IPS-18c (cell line): ENCODE measurements at regions not wholly inside any gene's neighbourhood (a gene's known extent, or its start where the extent isn't known, plus 50 kb on each side); places are given as distances from the start of the nearest gene placed in this dataset.

Experiments
- H3K4me3 ChIP-seq: 2 replicates; pipeline ENCODE4 v1.7.0; 2013; ENCODE audit warnings: low read depth, mild to moderate bottlenecking, low read length, moderate library complexity; ENCODE audit not compliant: insufficient read depth
- H3K9me3 ChIP-seq: one replicate; pipeline ENCODE4 v1.6.1; 2013; ENCODE audit warnings: mild to moderate bottlenecking, low read length, moderate library complexity; ENCODE audit not compliant: control insufficient read depth, insufficient read depth

DNA sequence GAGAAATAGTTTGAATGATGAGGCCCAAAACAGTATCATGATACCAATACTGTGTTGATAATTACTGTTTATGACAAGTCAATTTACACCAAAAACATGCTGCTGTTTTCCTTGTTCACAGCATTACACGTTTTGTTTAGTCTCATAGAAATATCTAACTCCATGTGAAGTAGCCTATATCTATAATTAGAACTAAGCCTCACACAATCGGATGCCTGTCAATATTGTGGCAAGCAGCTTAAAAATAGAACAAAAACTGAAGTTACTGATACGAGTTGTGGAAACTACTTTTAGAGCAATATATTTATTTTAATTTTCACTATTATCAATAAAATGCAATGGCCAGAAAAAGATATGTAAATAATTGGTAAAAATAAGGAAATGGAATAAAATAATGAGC, 470.8 kb downstream of the ZEB2 start:
- Histone ChIP-seq H3K4me3 (no peak overlapping the region), H3K9me3 (no peaks in the 10 kb centered on the region)

DNA sequence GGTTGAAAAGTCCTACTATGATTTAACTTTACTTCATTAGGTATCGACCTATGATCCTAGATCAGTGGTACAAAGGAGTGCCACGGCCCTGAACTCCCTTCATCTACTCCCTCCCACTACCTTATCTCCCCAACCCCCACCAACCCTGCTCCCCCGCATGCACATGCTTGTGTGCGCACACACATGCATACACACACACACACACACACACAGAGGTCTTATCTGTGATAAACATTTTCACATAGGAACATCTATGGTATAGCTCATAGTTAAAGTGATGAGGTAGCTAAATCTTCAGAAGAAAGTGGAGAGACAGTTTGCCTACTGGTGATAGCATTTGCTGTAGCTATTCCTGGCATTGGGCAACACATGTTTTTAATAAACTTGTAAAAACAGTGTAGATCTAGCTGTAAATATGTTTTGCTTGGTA, 471.3 kb downstream of the ZEB2 start:
- Histone ChIP-seq H3K4me3 (no peak overlapping the region), H3K9me3 (no peaks in the 10 kb centered on the region)

DNA sequence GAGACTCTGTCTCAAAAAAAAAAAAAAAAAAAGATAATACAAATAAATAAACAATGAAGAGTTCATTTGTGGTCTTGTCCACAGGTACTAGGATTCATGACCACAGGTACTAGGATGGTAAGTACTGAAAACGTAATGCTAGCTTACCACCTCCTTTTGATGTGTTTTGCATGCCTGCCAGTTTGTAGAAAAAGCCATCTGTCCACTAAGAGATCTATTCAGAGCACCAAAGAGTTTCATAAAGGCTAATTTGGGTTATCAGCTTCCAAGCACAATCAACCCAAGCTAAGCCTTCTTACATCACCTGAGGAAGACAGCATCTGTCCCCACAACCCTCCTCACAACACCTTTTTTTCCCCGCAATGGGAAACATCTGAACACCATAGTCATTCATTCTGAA, 477.2 kb downstream of the ZEB2 start:
- Histone ChIP-seq H3K4me3 (no peak overlapping the region), H3K9me3 (no peaks in the 10 kb centered on the region)

DNA sequence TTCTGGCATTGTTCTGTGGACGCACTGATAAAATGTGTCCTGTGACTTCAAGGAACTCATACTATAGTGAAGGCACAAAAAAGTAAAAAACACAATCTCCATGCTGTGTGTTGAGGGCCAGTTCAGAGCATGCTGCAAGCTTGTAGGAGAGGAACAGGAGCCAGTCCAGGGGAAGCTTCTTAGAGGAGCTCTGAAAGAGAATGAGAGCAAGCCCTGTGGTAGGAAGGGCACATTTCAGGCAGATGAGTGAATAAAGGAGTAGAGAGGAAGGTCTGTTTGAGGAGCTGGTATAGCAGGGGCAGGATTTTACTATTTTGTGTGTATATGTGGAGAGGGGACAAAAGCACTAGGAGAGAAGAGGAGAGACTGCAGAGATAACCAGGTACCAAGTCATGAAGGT, 478.3 kb downstream of the ZEB2 start:
- no peak overlapping the region for H3K4me3 ChIP-seq

DNA sequence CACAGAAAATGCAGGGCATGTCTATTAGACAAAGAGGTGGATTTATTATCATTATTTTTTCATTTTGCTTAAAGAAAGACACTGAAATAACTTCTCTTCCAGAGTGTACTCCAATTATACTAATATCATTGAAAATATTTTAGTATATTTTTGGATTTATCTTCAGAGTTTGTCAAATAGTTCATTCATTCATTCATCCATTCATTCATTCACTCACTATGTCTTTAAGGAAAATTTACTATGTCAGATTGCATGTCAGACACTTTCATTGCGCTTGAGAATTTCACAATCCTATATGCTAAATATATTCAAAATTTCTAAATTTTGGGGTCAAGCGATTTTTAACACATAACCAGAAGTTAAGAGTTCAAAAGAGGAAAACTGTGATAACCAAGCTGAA, 479.1 kb downstream of the ZEB2 start:
- no peak overlapping the region for H3K4me3 ChIP-seq
- H3K9me3 ChIP-seq, result no peaks in the 10 kb centered on the region

More for the DNA sequence above, 478.3 kb downstream of the ZEB2 start:
- H3K9me3 ChIP-seq, result no peaks in the 10 kb centered on the region

DNA sequence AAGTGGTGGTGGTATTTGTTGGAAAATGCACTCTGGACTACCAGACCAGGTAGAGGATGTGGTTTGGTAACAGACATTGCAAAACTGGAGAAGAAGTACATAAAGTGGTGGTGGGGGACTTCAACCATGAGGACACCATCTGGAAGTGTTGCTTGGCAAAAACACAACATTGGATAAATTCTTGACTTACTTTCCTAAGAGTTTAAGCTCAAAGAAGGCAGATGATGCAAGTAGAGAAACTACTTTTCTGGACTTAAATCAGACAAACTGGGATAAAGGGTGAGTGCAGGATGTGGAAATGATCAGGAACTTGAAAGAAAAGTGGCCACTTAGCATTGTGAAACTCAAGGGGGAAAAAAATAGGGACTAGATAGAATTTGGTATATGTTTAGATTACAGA, 487.4 kb downstream of the ZEB2 start:
- H3K9me3 ChIP-seq, result no peaks in the 10 kb centered on the region
- H3K4me3 ChIP-seq, result no peak overlapping the region

DNA sequence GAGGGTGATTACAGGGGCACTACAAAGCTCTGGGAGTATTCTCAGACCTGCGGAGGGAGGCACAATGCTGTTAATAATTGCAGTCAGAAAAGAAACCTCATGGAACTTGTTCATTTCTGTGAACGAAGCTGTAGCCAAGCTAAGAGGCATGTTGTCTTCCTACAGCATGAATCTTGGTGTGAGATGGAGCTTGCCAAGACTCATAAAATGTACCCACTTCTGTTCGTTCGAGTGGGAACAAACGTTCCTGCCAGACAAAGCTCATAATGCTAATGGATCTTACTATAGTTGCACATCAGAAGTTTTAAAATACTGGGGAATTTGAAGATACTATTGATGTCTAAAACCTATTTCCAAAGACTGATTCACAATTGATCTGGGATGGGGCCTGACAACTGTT, 489.1 kb downstream of the ZEB2 start:
- H3K9me3 ChIP-seq, result no peaks in the 10 kb centered on the region
- no peak overlapping the region for H3K4me3 ChIP-seq

DNA sequence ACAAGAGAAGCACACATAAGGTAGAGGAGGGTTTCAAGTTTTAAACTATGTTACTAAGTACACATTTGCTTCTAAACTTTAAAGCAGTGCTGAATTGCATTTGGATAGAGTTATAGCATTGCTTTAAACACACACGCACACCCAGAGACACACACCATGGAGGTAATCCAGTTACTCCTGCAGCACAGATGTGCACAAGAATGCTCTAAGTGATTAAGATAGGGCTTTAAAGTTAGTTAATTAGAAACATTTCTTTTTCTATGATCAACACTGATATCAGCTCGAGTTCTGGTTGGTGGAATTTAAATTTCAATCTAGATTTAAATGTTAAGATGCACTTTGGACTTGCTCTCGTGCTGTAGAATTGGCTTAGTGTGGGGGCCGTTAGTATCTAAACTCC, 492.3 kb downstream of the ZEB2 start:
- Histone ChIP-seq H3K4me3 (no peak overlapping the region), H3K9me3 (no peaks in the 10 kb centered on the region)

DNA sequence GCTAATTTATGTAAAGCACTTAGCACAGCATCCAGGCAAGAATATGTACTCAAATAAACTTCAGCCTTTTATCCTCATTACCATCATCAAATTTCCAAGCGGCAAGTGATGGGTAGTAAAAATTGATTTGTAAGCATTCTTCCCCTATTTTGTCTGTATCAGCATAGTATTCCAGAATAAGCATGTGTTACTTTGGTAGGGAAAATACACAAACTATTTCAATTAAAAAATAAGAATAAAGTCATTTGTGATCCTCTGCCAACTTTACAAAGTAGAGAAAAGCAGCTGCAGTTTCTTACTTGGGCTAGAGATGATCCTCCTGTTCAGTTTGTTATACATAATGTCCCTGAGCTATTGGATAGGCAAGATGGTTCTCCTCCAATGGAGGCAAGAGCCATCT, 493.2 kb downstream of the ZEB2 start:
- H3K9me3 ChIP-seq, result no peaks in the 10 kb centered on the region
- H3K4me3 ChIP-seq, result no peak overlapping the region

DNA sequence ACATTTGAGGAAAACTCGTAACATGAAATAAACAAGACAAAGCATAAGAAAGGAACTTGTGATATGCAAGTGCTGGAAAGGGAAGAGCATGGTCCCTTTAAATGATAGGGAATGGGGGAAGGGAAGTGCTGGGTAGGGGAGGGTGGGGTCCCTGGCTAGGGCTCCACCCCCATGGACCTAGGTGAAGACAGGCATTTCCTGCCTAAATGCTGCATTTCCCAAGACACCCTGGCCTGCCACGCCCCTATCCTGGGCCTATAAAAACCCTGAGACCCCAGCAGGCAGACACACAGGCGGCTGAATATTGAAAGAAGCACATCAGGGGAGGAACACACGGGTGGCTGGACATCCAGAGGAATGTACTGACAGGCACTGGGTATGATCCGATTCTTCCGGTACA, 499.9 kb downstream of the ZEB2 start:
- H3K4me3 ChIP-seq, result no peak overlapping the region

DNA sequence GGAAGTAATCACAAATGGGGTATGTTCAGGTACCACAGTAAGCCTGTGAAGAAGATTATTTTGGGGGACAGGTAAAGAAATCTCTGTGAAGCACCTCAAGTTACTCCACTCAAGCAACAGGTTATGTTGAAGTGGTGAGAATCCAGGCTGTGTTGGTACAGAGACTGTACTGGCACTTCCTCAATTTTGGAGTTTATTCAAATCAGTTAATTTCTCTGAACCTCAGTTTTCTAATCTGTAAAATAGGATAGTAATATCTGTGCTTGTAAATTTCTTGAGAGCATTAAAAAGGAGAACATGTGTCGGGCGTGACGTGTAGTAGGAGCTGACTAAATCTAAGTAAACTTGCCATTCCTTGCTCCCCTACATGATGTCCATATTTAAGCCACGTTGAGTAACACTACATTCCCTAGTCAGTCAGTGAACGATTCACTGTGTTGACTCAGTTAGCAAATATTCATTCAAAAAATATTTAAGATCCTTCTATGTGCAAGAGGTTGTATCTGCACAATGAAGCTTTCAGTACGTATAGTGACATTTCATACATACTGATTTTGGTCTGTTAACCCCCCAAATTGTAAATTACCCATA, 504.2 kb downstream of the ZEB2 start:
- Histone ChIP-seq H3K9me3 (no peaks in the 10 kb centered on the region), H3K4me3 (no peak overlapping the region)

More for the DNA sequence above, 499.9 kb downstream of the ZEB2 start:
- no peaks in the 10 kb centered on the region for H3K9me3 ChIP-seq

DNA sequence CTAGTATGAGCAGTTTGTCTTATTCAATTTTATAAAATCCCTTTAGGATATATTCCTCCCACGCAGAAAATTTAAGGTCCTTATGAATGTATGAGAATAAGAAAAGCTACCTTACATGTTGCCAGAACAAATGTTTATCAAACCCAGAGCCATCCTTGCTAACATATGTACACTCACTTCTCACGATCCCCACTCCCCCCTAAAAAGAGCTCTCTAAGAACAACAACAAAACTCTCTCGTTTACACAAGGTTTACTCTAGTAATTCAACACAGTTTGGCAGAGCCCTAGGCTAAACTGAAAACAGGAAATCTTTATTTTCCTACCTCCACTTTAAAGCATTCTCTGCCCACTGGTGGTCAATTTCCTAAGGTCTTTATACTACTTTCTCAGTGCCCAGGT, 504.9 kb downstream of the ZEB2 start:
- Histone ChIP-seq H3K4me3 (no peak overlapping the region), H3K9me3 (no peaks in the 10 kb centered on the region)

DNA sequence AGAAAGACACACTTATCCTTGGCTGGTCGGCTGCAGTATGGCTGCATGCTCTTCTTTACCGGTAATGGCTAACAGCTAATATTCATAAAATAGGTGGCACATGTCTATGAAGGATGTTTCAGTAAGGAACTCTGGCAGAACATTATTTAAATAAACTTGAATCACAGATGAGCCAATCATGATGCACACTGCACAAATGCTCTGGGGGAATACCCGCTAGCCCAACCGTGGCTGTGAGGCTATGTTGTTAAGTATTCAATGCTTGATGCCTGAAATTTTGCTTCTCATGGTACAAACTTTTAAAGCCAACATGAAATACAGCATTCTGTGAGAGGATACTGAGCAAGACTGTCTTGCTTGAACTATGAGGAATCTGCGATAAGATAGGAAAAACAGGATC, 505.8 kb downstream of the ZEB2 start:
- no peaks in the 10 kb centered on the region for H3K9me3 ChIP-seq
- no peak overlapping the region for H3K4me3 ChIP-seq

DNA sequence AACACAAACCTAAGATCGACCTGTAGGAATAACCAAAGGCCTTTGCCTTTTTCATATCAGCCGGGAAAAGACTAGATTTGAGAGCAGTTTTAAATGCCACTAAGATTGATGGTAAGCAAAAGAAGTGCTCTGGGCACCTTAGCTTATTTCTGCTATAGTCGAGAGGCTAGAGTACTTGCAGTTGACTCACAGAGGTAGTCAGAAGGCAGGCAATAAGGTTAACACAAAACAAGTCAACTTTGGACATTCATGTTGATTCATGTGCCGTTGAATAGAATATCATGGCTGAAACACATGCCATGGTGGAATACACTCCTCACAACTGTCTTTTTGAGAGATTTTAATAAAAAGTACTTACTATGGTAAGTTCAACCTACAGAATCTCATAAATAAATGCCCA, 507.6 kb downstream of the ZEB2 start:
- no peaks in the 10 kb centered on the region for H3K9me3 ChIP-seq
- no peak overlapping the region for H3K4me3 ChIP-seq

DNA sequence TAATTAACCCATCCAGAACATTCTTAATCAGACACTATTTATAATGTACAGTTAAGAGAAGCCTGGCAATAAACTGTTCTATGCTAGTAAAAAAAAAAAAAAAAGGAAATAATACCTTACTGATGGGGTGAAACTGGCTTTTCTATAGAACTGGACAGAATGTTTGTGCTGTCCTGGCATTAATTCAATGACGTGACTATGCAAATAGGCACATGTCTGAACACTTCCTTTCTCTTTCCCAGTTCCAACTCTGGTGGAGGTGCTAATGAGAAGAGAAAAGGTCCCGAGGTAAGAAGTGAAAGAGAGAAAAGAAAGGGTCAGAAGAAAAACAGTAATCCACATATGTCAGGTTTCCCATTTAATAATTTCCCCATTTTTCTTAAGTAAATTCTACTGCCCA, 508.4 kb downstream of the ZEB2 start:
- Histone ChIP-seq H3K9me3 (no peaks in the 10 kb centered on the region), H3K4me3 (no peak overlapping the region)

DNA sequence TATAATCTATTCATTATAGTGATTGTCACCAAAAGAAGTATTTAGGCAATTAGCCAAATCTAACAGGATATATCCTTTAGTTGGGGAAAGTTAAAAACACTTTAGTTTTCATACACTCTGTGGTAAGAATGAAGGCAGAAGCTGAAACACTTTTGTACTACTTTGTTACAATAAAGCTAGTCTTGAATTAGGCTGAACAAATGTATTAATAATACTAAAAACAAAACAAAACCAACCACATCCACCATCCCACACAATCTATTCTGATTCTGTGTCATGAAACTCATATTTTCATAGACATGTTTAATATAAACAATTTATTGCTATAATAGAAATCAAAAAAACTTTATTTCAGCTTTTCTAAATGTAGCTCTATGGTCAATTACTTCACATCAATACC, 508.8 kb downstream of the ZEB2 start:
- Histone ChIP-seq H3K9me3 (no peaks in the 10 kb centered on the region), H3K4me3 (no peak overlapping the region)

DNA sequence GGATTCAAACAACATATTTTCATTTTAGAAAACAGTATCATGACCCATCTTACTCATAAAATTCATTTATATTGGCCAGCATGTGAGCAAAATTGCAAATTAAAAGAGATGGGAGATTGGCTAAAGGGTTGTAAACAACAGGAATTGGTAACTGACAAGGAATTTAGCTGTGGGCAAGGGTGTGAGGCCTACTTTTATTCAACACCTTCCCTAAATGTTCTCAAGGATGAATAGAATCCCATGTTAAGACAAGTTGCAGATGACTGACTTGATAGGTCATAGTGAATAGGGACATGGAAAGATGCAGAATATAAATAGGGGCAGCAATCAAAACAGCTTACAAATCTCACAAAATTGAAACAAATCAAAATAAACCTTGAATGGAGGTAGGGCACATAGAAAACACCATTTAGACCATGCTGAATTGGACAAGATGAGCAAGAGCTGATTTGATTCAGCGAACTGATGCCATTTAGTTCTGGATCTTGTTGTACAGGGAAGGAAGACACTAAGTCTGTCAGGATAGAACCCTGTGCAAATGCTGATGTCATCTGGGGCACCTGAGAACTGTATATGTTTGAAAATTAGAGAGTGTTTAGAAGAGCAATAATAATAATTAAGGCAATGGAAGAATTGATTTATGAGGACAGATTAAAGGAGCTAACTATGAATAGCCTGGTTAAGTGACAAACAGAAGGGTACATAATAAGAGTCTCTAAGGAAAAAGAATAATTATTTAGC, 509.7 kb downstream of the ZEB2 start:
- no peak overlapping the region for H3K4me3 ChIP-seq
- no peaks in the 10 kb centered on the region for H3K9me3 ChIP-seq

DNA sequence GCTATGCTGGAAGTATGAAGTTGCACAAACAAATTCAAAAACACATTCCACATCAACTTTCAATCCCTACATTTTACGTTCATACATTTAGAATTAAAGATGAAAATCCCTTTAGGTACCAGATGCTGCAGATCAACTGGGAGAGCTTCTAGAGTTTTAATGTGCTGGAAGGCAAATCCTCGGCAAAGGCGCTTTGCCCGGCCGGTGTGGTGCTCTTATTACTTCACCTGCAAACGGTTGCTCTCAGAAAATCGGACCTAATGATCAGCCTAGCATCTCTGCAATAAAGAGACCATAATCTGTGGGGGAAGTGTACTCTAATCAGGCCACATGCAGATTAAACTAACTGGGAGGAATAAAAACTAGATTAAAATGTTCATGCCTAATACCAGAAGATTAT, 513.8 kb downstream of the ZEB2 start:
- Histone ChIP-seq H3K9me3 (no peaks in the 10 kb centered on the region), H3K4me3 (no peak overlapping the region)

DNA sequence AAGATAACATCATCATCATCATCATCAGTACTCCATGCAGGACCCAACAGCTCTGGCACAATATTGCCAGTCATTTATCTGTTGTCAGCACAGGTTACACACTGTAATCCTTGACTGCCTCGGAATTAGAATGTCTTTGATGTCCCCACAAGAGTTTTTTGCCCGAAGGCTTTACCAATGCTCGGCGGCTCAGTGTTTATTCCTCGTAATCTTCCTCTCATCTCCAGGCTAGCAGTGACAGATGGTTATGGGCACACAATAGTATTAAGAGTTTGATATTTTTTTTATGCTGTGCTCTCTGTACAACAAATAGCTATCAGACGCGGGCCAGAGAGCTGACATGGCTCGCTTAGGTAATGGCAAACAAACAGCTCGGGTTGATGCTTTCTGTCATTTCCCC, 515.2 kb downstream of the ZEB2 start:
- Histone ChIP-seq H3K4me3 (no peak overlapping the region), H3K9me3 (no peaks in the 10 kb centered on the region)
